Transverse colon (tissue), 3 donors: ENCODE measurements at regions not wholly inside any gene's neighbourhood (a gene's known extent, or its start where the extent isn't known, plus 50 kb on each side); places are given as distances from the start of the nearest gene placed in this dataset.

Experiments
- EP300 ChIP-seq: sonication (generic); formaldehyde crosslinking; IDR thresholded peaks from one replicate; pipeline ENCODE4 v1.6.1; 2017; ENCODE audit warnings: antibody characterized with exemption, low read depth
- POLR2AphosphoS5 ChIP-seq, 3 donors: sonication (generic); formaldehyde crosslinking; IDR thresholded peaks; one replicate each; pipeline ENCODE4 v1.6.1; 2016; ENCODE audit warnings: antibody characterized with exemption in 3 of 3

DNA sequence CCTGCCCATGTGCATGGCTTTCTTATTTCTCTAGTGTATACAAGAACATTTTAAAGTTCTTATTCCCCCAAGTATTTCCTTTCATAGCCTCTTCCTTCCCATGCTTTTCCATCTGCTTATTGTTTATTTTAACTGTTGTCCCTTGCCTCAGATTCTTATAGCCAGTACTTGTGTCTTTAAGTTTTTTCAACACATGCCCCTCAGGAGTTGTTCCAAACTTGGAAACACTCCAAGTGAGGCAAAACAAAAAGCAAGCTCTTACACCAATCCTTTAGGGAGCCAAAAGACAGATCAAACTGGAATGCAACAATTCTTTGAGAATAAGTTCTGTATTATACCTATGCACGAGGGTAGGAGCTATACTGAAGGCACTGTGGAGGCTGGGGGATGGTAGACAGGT lies 222.0 kb upstream of the STK26 start:
- TF ChIP-seq POLR2AphosphoS5 (IDR thresholded peaks at IDR 0.05) (no peak), EP300 (no peak)
